GM04504 (cell line): ENCODE measurements at regions not wholly inside any gene's neighbourhood (a gene's known extent, or its start where the extent isn't known, plus 50 kb on each side); places are given as distances from the start of the nearest gene placed in this dataset.
"Not testable (repeated sequence)": the region's sequence is repeated elsewhere in the genome, so short reads cannot be mapped to it uniquely, and the experiment has no call there.

Experiments
- DNase-seq: peaks from one replicate; pipeline ENCODE4 v3.0.0-alpha.2; 2012; ENCODE audit warnings: low read depth

DNA sequence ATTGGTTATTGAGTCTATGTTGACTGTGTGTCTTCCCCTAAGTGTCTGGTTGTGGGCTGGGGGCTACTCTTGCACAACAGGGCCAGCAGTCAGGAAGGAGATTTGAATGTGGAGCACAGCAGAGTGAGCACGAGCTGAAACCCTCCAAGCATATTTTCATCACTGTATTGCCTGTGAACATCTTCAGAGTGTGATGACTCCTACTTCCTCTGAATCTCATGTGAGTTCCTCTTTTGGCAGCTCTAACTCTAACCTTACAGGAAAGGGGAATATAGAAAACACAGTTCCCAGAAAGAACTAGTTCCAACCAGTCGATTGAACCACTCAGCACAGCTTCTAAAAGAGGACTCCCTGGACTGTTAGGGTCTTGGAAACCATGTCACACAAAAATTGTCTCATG, 211.6 kb downstream of the RAP2B start:
- no peak for DNase-seq

DNA sequence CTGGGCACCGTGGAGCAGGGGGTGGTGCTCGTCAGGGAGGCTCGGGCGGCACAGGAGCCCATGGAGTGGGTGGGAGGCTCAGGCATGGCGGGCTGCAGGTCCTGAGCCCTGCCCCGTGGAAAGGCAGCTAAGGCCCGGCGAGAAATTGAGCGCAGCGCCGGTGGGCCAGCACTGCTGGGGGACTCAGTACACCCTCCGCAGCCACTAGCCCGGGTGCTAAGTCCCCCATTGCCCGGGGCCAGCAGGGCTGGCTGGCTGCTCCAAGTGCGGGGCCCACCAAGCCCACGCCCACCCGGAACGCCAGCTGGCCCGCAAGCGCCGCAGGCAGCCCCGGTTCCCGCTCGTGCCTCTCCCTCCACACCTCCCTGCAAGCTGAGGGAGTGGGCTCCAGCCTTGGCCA, 216.3 kb downstream of the RAP2B start:
- DNase-seq: not testable (repeated sequence)

DNA sequence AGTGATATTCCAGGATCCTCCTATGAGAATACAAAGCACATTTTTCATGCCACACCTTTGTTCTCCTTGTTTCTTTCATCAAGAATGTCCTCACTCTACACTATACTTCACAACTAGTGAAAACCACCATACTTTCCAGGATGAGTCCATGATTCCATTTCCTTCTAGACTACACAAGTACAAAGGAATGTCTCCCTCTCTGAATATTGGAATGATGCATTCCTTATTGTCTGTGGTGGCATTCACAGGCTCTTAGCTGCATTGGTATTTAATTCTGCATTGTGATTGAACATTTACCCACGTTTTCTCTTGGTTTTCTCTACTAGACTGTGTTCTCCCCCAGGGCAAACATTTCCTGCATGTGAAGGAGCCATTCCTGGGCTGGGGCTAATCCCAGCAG, 217.5 kb downstream of the RAP2B start:
- DNase-seq: no peak

DNA sequence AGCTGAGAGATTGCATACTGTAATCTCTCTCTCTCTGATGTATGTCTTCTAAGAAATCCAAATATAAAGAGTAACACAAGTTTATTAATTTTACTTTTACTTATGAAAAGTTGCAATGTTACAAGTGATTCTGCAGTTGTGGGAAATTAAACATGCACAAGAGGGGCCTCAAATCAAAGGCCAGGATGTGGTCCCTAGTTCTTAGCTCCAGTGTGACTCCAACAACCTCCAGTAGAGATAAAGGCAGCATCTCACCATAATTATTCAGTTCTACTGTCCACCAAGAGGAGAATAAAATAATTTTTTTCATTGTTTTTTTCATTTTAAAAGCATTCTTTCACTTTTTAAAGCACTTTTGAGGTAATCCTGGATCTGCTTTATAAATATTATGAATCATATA, 223.3 kb downstream of the RAP2B start:
- DNase-seq: no peak

DNA sequence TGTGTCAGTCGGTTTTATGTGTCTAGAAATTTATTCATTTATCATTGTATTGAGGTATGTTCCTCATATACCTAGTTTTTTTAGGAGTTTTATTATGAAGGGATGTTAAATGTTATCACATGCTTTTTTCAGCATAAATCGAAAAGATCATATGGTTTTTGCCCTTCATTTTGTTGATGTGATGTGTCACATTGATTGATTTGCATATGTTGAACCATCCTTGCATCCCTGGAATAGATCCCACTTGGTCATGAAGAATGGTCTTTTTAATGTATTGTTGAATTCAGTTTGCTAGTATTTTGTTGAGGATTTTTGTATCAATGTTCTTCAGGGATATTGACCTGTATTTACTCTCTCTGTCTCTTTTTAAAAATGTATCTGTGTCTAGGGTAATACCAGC, 230.3 kb downstream of the RAP2B start:
- no peak for DNase-seq

DNA sequence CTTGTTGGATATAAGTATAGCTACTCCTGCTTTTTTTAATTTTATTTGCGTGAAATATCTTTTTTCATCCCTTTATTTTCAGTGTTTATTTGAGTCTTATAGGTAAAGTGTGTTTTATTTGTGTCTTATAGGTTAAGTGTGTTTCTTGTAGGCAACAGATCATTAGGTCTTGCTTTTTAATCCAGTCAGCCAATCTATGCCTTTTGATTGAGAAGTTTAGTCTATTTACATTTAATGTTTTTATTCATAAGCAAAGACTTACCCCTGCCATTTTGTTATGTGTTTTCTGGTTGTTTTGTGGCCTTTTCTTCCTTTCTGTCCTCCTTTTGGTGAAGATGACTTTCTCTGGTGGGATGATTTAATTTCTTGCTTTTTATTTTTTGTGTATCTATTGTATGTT, 232.0 kb downstream of the RAP2B start:
- no peak for DNase-seq

DNA sequence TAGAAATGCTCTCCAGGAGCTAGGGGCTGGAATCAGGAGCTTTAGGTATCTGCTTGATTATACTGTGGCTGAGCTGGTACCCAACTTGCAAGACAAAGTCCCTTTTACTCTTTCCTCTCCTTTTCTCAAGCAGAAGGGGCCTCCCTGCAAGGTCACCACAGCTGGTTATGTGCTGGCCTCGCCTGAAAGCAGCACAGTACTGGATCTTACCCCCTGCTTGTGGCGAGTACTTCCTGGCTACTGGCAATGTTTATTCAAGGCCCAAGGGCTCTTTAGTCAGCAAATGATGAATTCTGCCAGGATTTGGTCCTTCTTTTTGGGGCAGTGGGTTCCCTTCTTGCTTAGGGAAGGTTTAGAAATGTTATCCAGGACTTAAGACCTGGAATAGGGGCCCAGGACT, 234.6 kb downstream of the RAP2B start:
- DNase-seq: no peak

DNA sequence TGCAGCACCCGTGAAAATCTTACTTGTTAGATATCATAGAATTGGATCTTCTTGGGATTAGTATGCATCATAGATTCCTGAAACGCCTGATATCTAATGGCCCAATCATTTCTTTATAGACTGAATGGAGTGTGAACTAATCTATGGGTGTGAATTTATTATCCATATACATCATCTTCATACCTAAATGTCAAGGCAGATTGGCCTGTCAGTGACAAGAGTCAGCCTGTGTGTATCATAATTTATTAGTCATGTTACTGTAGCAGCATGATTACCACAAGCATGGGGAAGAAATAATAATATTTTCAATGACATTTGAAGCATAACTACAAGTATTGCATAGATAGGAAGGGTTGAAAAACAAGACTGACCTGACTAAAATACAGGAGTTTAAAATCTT, 235.8 kb downstream of the RAP2B start:
- DNase-seq: no peak

DNA sequence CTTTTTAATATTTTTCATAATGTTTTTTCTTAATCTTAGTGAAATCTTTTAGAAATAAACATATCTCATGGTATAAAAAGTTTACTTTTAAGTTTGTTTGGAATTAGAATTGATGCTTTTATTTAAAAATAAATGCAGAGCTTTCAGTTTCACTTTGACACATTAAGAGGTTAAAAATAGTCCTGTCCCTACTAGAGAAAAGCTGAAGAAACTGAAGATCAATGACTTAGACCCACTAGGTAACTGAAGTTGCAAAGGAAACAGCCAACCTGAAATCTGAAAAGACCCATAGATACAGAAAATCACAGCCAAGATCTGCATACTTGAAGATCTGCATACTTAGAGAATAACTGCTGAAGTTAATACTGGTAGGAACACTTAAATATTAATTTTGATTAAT, 237.6 kb downstream of the RAP2B start:
- no peak for DNase-seq

DNA sequence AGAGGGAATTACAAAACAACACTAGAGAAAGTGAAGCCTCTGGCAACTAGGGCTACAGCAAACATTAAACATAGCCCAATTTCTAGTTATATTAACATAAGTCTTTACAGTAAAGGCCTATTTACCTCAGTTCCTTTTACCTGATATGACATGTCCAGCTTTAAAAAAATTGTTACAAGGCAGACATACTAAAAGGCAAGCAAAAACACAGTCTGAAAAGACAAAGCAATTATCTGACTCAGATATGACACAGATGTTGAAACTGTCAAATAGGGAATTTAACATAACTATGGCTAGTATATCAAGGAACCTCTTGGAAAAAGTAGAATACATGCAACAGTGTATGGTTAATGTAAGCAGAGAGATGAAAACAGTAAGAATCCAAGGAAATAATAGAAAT, 238.6 kb downstream of the RAP2B start:
- DNase-seq: no peak

DNA sequence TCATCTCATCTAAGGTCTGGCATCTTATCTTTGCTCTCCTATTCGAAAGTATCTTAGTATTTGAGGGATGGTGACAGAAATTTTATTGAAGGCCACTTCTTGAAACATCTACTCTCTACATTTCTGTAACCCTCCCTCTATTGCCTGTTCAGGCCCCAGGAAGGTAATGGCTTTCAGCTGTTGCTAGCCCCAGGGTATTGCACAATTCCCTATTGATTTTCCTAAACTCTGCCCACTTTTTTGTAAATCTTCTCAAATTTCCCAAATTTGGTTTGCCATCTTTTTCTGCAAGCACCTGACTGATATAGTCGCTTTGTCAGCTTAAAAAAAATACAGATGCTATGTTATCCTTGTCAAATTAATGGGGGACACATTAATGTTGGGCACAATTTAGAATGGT, 242.1 kb downstream of the RAP2B start:
- DNase-seq: no peak

DNA sequence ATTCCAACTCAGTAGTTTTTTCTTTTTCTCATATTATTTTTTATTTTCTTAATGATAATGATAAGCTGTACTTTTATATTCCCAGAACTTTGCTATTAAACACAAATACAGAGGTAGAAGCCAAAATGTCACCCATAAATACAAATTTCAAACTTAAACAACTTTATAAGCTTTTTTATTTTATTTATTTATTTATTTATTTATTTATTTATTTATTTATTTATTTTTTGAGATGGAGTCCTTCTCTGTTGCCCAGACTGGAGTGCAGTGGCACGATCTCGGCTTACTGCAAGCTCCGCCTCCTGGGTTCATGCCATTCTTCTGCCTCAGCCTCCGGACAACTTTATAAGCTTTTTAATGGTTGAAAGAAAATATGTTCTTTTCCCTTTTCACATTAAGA, 243.3 kb downstream of the RAP2B start:
- not testable (repeated sequence) for DNase-seq

DNA sequence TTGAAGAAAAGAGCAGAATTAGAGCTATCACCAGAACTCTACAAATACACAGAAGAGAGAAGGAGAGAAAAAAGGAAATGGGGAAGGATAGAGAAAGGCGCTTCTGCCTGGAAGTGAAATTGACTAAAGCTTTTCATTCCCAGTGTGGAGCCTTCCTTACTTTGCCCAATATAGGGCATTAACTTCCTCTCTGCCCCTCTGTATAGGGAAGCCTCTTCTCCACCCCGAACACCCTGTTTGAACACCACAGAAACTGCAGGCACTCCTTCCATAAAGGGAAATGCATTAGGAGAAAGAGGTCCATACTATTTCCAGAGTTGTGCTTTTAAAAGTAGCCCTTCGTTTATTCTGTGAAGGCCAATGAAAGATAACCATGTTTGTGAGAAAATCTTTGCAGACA, 248.5 kb downstream of the RAP2B start:
- no peak for DNase-seq

DNA sequence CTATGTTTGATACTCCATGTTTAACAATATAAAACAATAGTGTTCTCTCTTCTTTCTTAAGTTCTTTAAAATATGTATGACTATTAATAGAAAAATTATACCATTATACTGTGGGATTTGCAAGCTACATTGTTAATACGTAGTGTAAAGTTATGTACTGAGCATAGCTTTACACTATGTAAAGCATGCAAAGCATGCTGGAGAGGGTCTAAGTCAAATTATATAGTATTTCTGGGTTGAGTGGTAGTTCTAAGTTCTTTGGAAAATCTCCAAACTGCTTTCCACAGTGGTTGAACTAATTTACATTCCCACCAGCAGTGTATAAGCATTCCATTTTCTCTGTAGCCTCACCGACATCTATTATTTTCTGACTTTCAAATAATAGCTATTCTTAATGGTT, 253.0 kb downstream of the RAP2B start:
- no peak for DNase-seq

DNA sequence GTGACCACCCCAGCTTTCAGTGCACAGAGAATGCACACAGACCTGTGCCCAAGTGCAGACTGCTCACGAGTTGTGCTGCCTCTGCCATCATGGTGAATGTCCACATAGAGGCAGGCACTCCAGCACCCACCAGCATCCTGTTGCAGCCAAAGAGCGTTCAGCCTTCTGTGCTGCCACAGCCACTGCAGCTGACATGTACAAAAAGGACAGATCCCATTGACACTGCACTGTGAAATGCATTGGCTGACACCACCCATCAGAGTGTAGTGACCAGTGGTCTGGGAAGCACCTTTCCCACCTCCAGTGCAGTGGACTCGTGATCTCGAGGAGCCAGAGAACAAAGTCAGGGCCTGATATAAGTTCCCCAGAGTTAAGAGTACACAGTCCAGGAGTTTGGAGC, 260.3 kb downstream of the RAP2B start:
- DNase-seq: no peak

DNA sequence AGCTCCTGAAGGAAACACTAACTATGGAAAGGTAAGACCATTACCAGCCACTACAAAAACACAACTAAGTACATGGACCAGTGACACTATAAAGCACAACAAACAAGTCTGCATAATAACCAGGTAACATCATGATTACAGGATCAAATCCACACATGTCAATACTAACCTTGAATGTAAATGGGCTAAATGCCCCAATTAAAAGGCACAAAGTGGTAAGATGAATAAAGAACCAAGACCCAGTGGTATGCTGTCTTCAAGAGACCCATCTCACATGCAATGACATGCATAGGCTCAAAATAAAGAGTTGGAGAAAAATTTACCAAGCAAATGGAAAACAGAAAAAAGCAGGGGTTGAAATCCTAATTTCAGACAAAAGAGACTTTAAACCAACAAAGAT, 261.8 kb downstream of the RAP2B start:
- not testable (repeated sequence) for DNase-seq

DNA sequence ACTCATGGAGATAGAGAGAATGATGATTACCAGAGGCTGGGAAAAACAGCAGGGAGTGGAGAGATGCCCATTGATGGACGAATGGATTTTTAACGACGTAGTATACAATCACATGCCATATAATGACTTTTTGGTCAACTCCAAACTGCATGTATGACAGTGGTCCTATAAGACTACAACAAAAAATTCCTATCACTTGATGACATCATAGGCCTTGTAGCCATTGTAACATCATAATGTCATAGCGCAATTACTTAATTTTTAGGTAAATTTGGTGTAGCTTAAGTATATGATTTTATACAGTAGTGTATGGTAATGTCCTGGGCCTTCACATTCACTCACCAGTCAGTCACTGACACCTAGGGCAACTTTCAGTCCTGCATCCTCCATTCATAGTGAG, 264.3 kb downstream of the RAP2B start:
- no peak for DNase-seq

DNA sequence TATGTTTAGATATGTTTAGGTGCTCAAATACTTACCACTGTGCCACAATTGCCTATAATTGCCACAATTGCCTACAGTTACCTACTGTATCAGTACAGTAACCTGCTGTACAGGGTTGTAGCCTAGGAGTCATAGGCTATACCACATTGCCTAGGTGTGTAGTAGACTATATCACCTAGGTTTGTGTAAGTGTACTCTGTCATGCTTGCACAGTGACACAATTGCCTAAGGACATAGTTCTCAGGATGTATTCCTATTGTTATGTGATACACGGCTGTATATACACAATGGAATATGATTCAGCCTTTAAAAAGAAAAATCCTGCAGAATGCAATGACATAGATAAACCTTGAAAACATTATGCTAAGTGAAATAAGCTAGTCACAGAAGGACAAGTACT, 264.8 kb downstream of the RAP2B start:
- DNase-seq: no peak

DNA sequence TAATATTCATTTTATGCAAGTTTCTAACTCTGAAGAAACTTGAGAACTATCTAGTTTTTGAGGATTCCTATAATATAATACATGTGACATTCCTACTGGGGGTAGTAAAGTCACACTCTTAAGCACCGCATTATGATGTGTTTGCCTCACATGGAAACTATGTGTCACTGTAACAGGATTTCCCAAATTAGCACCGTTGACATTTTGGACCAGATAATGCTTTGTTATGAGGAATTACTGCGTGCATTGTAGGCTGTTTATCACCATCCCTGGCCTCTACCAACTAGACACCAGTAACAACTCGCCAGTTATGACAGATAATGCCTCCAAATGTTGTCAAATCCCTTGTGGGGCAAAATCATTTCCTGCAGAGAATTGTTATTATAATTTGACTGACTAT, 267.8 kb downstream of the RAP2B start:
- DNase-seq: no peak

DNA sequence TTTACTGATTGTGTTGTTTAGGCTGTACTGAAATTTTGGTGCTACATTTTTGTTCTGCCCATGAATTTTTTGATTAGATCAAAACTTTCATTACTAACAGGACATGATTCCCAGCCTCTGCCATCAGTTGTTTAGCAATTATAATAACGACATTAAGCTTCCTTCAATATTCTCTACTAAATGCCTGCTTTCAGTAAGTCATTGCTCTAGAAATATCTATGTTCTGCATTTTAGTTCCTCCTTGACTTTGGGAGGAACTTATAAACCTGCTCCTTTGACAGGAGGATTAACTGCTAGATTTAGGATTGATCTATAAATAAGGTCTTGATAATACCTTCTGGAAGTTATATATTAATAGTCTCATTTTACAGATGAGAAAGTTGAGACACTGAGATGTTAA, 269.1 kb downstream of the RAP2B start:
- no peak for DNase-seq

DNA sequence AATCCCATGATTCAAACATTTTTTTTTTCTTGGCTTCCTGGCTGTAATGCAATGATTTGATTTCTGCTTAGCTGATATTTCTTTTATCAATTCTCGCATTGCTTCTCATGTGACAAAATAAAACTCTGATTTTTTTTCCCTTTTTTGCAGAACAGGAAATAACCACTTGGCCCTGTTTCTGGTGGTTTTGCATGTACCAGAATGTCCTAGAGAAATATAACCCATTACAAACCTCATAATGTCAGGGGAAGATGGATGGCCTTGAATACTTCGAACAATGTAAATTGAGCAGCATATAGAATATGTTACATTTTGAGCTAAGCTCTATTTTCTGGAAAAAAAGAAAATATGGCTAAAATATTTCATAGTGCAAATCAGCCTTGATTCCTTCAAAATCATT, 275.6 kb downstream of the RAP2B start:
- no peak for DNase-seq

DNA sequence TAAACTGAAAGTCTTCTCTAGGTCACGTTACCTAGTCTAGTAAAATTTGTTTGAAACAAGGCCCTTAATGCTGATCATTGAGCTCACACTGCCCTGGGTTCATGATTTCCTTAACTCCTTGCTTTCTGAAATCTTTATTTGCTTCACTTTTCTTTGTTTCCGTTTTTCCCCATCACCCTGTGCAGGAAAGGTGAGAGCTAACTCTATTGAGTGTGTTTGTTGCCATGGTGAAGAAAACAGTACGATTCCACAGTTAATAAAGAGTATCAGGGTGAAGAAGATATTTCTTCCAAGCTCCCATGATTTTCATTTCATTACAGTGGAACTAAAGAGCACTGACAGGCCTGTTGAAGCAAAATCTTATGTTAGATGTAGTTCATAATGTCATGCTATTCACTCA, 276.2 kb downstream of the RAP2B start:
- no peak for DNase-seq

DNA sequence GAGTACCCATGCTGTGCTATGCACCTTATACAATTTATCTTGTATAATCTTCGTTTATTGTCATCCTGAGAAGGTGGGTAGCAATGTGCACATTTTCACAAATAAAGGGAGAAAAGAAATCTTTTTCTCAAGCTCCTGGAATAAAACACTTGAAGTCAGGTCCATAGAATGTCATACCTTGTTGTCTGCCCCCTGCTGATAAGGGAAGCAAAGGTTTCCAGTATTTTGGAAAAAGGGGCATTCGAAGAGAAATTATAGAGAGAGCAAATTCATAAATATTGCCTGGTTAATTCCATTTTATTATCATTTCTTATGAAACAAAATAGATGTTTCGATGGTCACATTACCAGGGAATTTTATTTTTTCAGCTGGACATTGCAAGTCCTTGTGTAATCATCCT, 277.8 kb downstream of the RAP2B start:
- no peak for DNase-seq

DNA sequence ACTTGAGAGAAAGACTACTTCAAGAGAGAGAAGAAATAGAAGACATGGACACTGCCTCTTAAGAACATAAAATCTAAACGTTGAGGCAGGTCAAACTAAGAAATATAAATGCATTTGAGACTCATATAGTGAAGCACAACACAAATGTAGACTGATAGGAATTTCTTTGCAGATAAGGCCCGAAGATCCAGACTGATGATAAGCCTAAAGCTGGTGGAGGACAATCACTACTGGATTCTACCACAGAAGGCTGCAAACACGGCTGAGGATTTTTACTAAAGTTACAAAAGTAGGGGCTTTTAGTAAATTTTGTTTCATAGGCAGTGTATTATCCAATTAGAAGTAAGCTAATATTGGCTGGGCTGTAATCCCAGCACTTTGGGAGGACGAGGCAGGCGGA, 278.3 kb downstream of the RAP2B start:
- DNase-seq: no peak

DNA sequence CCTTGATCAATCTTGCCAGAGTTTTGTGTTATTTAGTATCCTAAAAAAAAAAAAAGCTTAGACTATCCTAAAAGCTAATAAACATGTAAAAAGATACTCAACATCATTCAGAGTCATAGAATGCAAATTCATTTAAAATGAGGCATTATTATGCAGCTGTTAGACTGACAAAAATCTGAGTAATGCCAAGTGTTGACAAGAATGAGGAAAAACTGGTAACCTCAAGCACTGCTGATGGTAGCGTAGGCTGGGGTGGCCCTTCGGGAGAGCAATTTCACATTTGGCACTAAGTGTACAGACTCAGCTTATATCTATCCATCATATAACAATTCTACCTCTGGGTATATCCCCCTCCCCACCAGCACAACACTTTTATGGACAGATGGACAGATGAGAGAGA, 280.4 kb downstream of the RAP2B start:
- DNase-seq: no peak
